HG03565 (cell line): ENCODE measurements at regions not wholly inside any gene's neighbourhood (a gene's known extent, or its start where the extent isn't known, plus 50 kb on each side); places are given as distances from the start of the nearest gene placed in this dataset.
"Not testable (repeated sequence)": the region's sequence is repeated elsewhere in the genome, so short reads cannot be mapped to it uniquely, and the experiment has no call there.

ENCODE experiments used
- ATAC-seq: cut with Tn5 transposase; IDR thresholded peaks from one replicate; pipeline ENCODE4 v1.9.1; 2021; ENCODE audit warnings: mild to moderate bottlenecking, moderate library complexity; ENCODE audit not compliant: unreplicated experiment

GRCh38 chr7:22066522-22066921 lies 120.8 kb upstream of the CDCA7L start:
- no peak for ATAC-seq

GRCh38 chr7:22064816-22065215 lies 119.1 kb upstream of the CDCA7L start:
- no peak for ATAC-seq

GRCh38 chr7:22061775-22062174 lies 116.1 kb upstream of the CDCA7L start:
- ATAC-seq: no peak

GRCh38 chr7:22060863-22061262 lies 115.2 kb upstream of the CDCA7L start:
- ATAC-seq: no peak

- no peak for ATAC-seq
These were observed 114.5 kb upstream of the CDCA7L start for GRCh38 chr7:22060197-22060596.

- no peak for ATAC-seq
These were observed 109.5 kb upstream of the CDCA7L start for GRCh38 chr7:22055226-22055625.

GRCh38 chr7:22052674-22053365 lies 107.1 kb upstream of the CDCA7L start:
- ATAC-seq: no peak

GRCh38 chr7:22051886-22052673 lies 106.4 kb upstream of the CDCA7L start:
- no peak for ATAC-seq

GRCh38 chr7:22049766-22050500 lies 104.2 kb upstream of the CDCA7L start:
- ATAC-seq: no peak

GRCh38 chr7:22043367-22043766 lies 97.7 kb upstream of the CDCA7L start:
- no peak for ATAC-seq

GRCh38 chr7:22040923-22041595 lies 95.4 kb upstream of the CDCA7L start:
- no peak for ATAC-seq

GRCh38 chr7:22039670-22040069 lies 94.0 kb upstream of the CDCA7L start:
- ATAC-seq: no peak

- not testable (repeated sequence) for ATAC-seq
These were observed 86.7 kb upstream of the CDCA7L start for GRCh38 chr7:22032356-22032755.

GRCh38 chr7:22028656-22029055 lies 83.0 kb upstream of the CDCA7L start:
- ATAC-seq: not testable (repeated sequence)

GRCh38 chr7:22027475-22027874 lies 81.8 kb upstream of the CDCA7L start:
- ATAC-seq: no peak

- no peak for ATAC-seq
These were observed 80.3 kb upstream of the CDCA7L start for GRCh38 chr7:22025983-22026382.

GRCh38 chr7:22025075-22025474 lies 79.4 kb upstream of the CDCA7L start:
- no peak for ATAC-seq

GRCh38 chr7:22019931-22020330 lies 74.2 kb upstream of the CDCA7L start:
- ATAC-seq: no peak

- ATAC-seq: no peak
These were observed 70.8 kb upstream of the CDCA7L start for GRCh38 chr7:22016507-22016906.

GRCh38 chr7:22013711-22014110 lies 68.0 kb upstream of the CDCA7L start:
- ATAC-seq: no peak

- ATAC-seq: no peak
These were observed 63.0 kb upstream of the CDCA7L start for GRCh38 chr7:22008683-22009082.
